ENCODE measurements at regions not wholly inside any gene's neighbourhood (a gene's known extent, or its start where the extent isn't known, plus 50 kb on each side); places are given as distances from the start of the nearest gene placed in this dataset.

DNA sequence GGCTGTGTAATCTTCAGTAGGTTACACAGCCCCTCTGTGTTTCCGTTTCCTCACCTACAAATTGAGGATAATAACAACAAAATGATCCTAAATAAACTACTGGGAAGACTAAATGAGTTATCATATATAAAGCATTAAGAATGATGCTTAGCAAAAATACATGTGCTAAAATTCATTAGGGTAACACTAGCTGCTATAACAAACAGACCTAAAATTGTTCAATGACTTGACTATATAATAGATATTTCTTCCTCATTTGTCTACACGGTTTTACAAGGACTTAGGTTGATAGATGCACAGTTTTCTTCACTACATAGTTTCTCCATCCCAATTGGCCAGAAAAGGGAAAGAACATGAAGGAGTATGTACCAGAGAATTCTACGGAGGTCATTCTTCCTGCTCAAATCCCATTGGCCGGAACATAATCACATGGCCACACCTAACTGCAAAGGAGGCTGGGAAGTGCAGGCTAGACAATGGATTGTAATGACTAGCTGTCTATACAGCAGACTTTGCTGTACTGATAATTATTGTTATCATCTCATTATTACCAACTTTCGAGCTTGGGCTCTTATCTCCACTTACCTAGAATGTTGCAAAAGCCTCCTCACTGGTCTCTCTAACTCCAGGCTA is 223.5 kb upstream of the NUDT4 start:
- no peak for DNase-seq (ENCODE audit: low read depth in 1 of 2, low spot score in 1 of 2)

DNA sequence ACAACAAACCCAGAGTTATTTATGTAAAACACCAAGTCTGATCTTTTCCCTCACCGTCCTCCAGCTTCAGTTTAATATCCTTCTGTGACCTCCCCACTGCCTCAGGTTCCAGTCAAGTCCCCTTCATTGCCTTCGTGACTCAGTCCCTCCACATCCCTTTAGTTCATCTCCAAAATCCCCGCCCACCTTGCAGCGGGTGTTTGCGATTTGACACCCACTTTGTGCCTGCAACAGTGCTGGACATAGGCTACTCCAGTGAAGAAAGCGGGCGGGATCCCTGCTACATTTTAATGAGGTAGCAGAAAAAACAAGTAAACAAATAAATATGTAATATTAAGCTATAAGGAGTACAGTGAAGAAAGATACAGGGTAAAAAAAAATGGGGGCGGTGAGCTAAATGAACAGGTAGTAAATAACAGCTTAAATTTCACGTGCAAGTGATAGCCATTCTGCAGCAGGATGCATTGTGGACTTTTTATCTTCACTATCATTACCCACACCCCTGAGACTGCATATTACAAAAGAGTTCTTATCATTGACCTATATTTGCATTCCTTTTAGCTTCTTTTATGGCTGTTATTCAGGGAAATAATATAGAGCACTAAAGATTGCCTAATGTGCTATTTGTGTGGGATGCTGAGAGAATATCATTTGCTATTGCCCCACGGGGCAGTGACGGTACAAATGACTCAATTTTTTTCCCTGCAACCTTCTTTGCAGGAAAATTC is 222.8 kb upstream of the NUDT4 start:
- no peak for DNase-seq (ENCODE audit: low read depth in 1 of 2, low spot score in 1 of 2)

GRCh38 chr12:93156086-93156716 is 221.5 kb upstream of the NUDT4 start:
- DNase-seq (ENCODE audit: low read depth in 1 of 2, low spot score in 1 of 2), result no peak

DNA sequence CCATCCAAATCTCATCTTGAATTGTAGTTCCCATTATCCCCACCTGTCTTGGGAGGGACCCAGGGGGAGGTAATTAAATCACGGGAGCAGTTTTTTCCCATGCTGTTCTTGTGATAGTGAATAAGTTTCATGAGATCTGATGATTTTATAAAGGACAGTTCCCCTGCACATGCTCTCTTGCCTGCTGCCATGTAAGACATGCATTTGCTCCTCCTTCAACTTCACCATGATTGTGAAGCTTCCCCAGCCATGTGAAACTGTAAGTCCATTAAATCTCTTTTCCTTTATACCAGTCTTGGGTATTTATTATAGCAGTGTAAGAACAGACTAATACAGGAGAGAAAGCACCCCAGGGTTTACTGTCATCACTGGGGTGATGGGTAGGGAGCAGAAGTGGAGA is 220.4 kb upstream of the NUDT4 start:
- DNase-seq (ENCODE audit: low read depth in 1 of 2, low spot score in 1 of 2), result no peak

GRCh38 chr12:93158065-93158843 is 219.5 kb upstream of the NUDT4 start:
- DNase-seq (ENCODE audit: low read depth in 1 of 2, low spot score in 1 of 2), result no peak

DNA sequence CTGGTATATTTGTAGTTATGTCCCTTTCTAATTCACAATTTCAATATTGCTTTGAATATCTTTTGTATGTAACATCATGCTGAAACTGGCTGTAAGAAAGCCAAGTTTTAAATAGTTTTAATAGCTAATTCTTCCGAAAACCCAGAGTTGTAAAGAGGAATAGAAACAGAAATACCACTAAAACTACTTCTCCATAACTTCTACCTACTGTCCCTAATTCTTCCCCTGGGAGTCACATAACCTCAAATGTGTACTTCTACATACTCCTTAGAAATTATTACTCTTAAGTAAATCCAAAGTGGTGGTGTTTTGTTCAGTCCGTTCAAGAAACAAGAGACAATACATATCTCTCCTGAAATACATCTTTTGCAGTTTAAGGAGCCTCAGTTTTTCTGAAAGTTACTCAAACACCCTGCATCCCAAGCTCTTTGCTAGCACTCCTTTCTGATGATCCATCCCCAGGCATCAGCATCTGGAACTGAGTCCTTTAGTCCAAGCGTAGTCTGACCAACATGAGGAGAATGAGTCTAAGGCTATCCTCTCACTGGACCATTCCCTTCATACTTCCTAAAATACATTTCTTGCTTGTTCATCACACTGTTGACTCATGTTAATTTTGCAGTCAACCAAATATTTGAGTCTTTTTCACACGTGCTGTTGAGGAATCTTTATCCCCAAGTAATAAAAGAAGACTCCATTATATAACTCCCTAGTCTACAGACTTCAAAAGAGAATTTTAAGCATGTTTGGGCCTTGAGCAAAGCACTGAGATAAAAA is 214.3 kb upstream of the NUDT4 start:
- no peak for DNase-seq (ENCODE audit: low read depth in 1 of 2, low spot score in 1 of 2)

DNA sequence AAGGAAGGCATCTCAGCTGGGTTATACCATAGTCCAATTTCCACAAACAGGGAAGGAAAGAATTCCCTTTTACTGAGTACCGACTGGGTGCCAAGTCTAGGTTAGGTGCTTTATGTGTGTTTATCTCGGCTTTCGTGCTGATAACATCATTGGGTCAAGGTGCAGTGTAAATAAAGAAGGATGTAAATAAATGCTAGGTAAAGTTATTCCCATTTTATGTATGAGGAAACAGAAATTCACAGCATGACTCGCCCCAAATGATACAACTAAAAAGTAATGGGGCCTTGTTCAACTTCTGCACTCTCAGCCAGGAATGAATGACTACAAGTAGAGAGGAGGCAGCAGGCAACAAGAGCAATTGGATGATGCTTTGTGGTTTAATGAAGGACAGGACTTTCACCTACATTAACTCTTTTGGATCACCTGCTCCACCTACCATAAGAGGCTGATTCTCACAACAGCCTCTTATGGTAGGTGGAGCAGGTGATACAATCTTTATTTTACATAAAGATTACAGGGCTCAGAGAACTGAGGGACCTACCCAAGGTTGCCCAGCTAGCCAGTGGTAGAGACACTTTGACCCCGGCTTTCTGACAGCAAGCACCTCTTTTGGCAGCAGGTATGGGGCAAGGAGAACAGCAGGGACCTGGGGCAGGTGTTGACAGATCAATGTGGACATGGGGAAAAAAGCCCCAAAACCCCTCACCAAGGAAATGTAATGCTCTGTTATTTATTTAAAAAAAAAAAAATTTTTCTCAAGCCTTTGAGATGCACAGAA is 213.4 kb upstream of the NUDT4 start:
- no peak for DNase-seq (ENCODE audit: low read depth in 1 of 2, low spot score in 1 of 2)

DNA sequence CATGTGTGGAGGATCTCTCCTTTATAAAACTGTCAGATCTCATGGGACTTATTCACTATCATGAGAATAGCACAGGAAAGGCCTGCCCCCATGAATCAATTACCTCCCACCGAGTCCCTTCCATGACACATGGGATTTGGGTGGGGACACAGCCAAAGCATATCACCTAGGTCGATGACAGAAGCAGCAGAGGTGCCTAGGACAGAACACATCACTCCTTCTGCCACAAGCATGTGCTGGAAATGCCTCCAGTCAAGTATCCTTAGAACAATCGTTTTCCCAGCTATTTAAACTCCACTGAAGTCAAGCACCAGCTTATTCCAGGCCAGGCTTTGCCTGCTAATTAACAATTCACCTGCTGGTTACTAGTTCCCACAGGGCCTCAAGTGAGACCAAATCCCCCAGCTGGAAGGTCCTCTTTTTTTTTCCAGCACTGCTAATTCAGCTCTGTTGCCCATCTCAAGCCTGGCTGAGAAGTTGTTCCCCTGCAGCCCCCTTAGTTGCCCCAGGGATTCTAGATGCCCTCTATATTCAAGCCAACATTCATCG is 212.3 kb upstream of the NUDT4 start:
- DNase-seq (ENCODE audit: low read depth in 1 of 2, low spot score in 1 of 2), result no peak

DNA sequence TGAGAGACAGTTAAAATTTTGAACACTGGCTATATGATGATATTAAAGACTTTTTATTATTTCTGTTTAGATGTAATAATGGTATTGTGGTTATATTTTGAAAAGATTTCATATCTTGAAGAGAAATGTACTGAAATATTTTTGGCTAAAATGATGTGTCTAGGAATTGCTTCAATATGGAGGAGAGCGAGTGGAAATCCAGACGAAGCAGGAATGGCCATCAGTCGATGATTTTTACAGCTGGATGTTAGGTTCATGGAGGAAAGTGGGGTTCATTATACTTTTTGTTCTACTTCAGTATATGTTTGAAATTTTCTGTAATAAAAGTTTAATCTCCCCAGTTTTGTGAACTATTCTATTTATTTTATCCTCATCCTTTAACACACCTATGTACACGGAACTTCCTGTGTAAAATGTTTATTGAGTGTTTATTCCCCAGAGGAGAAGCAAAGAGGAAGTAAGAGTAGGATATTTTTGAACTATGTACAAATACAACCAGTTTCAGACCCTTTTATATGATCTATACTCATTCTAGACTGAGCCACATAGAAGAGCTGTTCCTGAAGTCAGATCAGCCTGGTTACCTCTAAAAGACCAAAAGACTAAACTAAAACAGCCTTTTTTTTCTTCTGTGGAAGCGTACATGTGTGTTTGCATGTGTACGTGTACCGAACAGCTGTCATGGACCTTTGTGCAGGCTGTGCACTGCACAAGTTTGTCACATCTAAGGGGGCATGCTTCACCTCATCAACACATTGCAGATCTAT is 211.0 kb upstream of the NUDT4 start:
- DNase-seq (ENCODE audit: low read depth in 1 of 2, low spot score in 1 of 2), result no peak

GRCh38 chr12:93167331-93167730 is 210.4 kb upstream of the NUDT4 start:
- DNase-seq (ENCODE audit: low read depth in 1 of 2, low spot score in 1 of 2), result no peak

GRCh38 chr12:93167841-93168492 is 209.8 kb upstream of the NUDT4 start:
- no peak for DNase-seq (ENCODE audit: low read depth in 1 of 2, low spot score in 1 of 2)

DNA sequence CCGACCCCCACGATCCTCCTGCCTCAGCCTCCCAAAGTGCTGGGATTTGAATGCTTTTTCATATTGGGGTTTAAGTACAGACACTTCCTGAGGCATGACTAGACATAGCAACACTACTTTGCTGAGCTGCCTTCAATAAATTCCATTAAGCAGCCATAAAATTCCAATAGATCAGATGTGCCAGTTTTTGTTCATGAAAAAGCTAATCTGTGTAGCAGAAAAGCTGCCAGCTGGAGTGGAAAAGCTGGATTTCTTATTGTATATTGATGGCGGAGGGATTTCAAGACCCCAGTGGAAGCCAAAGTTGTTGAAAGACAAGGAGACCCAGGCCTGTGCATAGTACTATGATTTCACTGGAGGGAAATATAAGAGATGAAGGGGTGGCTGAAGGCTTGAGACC is 209.0 kb upstream of the NUDT4 start:
- no peak for DNase-seq (ENCODE audit: low read depth in 1 of 2, low spot score in 1 of 2)

DNA sequence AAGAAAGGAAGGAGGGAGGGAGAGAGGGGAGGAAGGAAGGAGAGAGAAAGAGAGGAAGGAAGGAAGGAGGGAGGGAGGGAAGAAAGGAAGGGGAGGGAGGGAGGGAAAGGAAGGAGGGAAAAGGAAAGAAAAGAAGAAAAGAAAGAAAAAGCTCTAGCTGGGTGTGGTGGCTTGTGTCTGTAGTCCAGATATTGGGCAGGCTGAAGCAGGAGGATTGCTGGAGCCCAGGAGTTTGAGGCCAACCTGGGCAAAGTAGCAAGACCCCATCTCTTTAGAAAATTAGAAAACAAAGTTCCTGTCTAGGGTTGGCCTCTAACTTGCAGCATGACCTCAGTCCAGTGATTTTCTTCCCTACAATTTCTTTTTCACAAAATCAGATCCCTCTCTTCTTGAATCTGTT is 208.2 kb upstream of the NUDT4 start:
- DNase-seq (ENCODE audit: low read depth in 1 of 2, low spot score in 1 of 2), result no peak

- no peak for DNase-seq (ENCODE audit: low read depth in 1 of 2, low spot score in 1 of 2)
Observed at GRCh38 chr12:93170928-93171327, 206.8 kb upstream of the NUDT4 start.

DNA sequence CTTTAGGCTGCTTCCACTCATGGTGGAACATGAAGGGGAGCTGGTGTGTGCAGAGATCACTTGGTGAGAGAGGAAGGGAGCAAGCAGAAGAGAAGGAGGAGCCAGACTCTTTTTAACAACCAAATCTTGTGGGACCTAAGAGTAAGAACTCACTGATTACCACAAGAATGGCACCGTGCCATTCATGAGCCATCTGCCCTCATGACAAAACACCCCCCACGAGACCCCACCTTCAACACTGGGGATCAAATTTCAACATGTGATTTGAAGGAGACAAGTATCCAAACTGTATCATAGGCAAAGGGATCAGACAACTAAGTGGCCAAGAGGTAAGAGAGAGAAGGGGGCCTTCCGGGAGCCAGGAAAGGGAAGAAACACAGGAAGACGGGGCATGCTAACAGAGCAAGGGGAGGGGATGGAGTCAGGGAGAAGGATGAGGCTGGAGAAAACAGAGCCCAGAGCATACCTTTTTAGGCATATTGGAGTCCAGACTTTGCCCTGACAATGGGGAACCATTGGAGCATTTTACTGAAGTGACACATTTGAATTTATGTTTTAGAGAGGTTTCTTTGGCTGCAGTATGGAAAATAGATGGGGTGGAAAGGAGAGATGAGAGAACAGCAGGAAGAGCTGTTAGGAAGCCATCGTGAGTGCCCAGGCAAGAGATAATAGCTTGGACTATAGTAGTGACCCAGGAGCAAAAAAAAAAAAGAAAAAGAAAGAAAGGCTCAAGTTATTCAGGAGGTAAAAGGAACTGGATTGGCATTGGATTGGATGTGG is 204.4 kb upstream of the NUDT4 start:
- DNase-seq (ENCODE audit: low read depth in 1 of 2, low spot score in 1 of 2), result no peak

DNA sequence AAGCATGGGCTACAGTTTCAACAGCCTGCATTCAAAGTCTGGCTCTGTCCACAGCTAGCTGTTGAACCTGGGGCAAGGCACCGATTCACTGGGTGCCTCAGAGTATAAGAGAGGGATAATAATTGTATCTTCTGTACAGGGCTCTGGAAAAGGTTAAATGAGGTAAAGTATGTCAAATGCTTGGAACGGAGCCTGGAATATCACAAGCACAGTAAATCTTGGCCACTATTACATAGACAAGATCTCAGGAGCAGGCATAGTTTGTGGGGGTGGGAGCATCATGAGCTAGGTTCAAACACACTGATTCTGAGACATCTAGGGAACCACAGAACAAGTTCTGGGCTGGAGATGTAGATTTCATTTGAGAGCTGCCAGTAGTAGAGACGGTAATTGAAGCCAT is 203.7 kb upstream of the NUDT4 start:
- no peak for DNase-seq (ENCODE audit: low read depth in 1 of 2, low spot score in 1 of 2)

GRCh38 chr12:93174473-93174872 is 203.3 kb upstream of the NUDT4 start:
- DNase-seq (ENCODE audit: low read depth in 1 of 2, low spot score in 1 of 2), result no peak

DNA sequence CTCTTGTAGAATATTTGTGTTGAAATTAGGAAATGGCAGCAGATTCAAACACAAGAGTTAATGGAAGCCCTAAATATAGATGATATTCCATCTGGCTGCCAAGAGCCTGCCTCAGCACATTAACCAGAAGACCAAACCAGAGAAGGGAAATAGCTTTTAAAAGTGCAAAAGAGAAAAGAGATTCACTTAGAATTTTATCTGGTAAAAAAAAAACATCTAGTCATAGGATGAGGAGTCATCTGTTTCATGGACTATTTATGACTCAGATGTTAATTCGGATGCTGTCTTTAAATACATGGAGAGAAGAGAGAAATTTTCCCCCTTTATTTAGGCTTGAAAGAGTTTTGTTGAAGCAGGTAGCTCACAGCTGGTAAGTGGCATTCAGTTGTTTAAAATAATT is 201.6 kb upstream of the NUDT4 start:
- DNase-seq (ENCODE audit: low read depth in 1 of 2, low spot score in 1 of 2), result no peak
